HG03064 (cell line): ENCODE measurements at regions not wholly inside any gene's neighbourhood (a gene's known extent, or its start where the extent isn't known, plus 50 kb on each side); places are given as distances from the start of the nearest gene placed in this dataset.
"Not testable (repeated sequence)": the region's sequence is repeated elsewhere in the genome, so short reads cannot be mapped to it uniquely, and the experiment has no call there.

Experiments used
- ATAC-seq: cut with Tn5 transposase; IDR thresholded peaks from one replicate; pipeline ENCODE4 v1.9.1; 2021; ENCODE audit warnings: low read depth; ENCODE audit not compliant: unreplicated experiment

DNA sequence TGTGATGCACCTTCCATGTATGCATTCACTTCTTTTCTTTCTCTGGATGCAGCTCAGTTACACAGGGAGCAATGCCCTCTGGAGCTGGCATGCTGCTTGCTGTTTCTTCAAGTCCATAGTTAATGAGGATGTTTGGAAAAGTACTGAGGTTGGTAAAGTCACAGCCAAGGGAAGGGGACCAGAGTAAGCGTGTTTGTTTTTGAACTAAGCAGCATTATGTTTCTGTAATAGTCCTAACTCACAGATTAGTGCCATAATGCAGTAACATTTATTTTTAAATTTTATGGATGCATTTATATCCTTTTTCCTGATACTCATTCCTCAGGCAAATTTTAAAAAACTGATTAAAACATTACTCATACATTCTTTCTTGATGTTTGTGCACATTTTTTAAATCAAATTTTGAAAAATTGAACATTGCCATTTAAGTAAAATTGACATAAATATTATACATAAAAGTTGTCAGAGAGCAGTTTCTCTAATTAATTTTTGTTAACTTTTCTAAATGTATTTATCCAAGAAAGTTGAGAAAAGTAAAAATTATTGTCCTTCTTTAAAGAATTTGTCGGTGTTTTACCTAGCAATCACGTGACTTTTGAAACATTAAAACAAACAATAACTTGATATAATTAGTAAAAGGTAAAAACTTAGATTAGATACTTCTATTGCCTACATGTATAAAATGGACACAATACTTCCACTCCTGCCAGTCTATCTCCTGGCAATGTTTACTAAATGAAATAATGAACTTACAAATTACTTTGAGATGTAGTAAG lies 659.6 kb upstream of the ANKRD30A start:
- ATAC-seq, result no peak

DNA sequence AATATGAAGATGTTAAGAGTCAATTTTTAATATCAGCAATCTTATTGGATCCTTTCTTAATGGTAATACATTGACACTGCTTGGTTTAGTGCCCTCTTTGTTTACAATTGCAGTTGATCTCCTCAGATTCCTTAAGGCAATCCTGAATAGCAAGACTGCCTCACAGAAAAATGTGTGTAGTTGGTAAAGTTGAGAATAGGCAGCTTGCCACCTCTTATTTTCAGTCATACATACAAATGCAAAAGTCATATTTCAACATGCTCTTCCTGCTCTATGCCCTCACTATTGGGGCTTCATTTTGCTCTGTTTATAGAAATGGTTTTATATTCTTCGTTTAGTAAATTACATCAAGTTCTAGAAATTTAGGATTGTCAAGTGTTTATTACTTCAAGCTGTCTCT lies 661.1 kb upstream of the ANKRD30A start:
- no peak for ATAC-seq

DNA sequence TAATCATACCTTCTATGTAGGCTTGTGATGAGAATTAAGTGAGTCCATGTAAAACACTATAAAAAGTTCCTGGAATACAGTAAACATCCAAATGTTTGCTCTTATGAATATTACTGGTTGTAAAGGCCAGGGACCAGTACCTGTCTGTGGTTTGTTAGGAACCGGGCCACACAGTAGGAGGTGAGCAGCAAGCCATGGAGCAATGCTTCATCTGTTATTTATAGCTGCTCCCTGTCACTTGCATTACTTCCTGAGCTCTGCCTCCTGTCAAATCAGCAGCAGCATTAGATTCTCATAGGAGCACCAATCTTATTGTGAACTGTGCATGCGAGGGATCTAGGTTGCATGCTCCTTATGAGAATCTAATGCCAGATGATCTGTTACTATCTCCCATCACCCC lies 662.0 kb upstream of the ANKRD30A start:
- ATAC-seq, result no peak

DNA sequence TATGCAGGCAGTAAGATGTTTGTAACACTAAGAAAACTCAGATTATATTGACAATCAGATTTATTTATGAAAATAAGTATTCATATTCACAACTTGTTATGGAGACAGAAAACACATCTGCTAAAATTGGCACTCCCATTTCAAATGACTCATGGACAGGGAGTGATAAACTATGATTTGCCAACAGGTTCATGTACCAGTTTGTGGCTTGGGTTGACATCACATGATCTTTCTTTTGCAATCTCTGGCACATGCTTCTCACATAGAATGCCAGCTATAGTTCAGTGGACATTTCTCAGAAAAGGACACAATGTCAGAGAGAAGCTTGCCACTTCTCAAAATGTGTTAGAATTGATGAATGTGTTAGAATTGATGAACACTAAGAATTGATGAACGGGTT lies 663.2 kb upstream of the ANKRD30A start:
- no peak for ATAC-seq

DNA sequence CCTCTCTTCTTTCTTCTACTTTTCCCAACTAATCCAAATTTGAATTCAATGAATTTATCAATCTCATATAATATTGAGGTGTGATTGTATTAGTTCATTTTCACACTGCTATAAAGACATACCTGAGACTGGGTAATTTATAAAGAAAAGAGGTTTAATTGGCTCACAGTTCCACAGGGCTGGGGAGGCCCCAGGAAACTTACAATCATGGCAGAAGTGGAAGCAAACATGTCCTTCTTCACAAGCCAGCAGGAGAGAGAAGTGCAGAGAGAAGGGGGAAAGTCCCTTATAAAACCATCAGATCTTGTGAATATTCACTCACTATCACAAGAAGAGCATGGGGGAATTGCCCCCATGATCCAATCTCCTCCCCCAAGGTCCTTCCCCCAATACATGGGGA lies 667.0 kb upstream of the ANKRD30A start:
- ATAC-seq, result not testable (repeated sequence)

DNA sequence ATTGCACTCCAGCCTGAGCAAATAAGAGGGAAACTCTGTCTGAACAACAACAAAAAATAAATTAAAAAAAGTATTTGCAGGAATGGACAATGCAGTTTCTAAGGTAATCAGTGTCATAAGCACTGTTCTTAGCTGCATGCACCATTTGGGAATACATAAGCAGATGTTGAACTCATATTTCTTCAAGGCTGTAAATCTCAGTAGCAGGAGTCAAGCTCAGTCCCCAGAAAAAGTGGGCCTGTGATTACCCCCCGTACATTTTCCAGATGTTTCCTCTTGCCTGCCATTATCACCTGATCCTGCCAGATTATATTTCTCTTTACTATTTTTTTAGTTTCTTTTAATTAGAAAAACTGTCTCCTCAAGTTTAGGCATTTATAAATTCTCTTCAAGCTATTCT lies 667.6 kb upstream of the ANKRD30A start:
- ATAC-seq, result no peak

DNA sequence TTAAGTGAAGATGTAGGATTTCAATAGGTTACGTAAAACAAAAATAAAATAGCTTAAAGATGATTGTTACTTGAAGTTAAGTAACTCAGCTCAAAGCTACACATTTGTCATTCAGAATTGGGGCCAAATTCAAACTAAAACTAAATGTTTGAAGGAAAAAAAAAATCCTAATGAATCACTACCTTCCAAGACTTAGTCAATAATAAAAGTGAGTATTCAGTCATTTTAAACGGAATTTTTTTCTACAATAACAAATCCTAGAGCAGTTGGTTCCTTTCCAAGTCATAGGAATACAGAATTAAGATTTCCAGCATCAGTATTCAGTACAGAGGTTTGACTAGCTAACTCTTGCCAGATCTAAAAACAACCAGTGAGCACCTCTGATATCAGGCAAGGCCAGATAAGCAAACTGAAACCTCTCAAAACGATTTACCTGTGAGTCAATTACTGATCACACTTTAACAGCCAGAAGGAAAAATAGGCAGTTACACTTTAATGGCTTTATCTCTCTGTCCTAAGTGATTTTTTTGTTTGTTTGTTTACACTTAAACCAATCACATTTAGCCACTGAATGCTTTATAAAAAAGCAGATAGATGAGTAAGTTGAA lies 669.8 kb upstream of the ANKRD30A start:
- no peak for ATAC-seq

DNA sequence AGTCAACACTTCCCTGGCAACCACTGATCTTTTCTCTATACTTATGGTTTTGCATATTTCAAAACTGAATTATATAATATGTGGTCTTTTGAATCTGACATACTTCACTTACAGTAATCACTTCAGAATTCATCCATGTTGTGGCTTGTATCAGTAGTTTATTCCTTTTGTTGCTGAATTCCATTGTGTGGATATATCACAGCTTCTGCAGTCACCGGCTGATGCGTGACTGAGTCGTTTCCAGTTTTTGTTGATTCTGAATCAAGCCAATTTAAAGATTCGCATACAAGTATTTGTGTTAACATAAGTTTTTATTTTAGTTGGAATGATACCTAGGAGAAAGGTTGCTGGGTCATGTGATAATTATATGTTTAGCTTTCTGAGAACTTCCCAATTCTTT lies 672.5 kb upstream of the ANKRD30A start:
- no peak for ATAC-seq

DNA sequence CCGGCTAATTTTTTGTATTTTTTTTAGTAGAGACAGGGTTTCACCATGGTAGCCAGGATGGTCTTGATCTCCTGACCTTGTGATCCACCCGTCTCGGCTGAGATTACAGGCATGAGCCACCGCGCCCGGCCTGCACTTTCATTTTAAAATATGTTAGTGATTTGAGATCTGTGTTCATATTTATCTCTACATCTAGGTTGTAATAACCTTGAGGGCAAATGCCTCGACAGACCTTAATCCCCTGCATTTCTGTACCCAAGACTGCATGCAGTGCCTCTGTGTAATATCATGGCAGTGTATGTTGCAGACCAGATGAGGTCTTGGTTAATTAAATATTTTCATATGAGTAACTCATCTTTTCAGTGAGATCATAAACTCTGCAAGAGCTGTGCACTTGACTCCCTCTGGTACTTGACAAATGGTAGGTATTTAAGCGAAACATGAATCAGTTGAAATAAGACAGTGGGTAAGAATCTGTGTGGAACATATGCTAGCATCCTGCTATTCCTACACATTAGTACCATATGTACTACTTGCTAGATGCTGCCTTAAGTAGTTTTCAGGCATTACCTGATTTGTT lies 673.9 kb upstream of the ANKRD30A start:
- ATAC-seq, result no peak

DNA sequence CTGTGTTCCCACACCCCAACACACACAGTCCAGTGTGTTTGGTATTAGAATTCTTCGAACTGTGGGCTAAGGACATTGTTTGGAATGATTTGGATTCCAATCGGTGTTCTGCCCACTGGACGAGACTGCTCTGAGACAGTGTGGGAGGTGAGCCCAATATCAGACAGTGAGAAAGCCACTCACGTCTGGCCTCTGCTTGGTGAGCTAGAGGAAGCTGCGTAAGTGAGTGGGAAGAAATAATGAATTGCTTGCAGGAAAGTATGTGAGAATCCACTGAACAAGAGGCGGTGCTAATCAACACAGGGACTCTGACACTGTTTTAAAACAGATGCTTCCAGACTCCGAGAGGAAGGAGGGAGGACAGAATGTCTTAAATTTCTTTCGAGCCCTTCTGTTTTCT lies 675.0 kb upstream of the ANKRD30A start:
- no peak for ATAC-seq

DNA sequence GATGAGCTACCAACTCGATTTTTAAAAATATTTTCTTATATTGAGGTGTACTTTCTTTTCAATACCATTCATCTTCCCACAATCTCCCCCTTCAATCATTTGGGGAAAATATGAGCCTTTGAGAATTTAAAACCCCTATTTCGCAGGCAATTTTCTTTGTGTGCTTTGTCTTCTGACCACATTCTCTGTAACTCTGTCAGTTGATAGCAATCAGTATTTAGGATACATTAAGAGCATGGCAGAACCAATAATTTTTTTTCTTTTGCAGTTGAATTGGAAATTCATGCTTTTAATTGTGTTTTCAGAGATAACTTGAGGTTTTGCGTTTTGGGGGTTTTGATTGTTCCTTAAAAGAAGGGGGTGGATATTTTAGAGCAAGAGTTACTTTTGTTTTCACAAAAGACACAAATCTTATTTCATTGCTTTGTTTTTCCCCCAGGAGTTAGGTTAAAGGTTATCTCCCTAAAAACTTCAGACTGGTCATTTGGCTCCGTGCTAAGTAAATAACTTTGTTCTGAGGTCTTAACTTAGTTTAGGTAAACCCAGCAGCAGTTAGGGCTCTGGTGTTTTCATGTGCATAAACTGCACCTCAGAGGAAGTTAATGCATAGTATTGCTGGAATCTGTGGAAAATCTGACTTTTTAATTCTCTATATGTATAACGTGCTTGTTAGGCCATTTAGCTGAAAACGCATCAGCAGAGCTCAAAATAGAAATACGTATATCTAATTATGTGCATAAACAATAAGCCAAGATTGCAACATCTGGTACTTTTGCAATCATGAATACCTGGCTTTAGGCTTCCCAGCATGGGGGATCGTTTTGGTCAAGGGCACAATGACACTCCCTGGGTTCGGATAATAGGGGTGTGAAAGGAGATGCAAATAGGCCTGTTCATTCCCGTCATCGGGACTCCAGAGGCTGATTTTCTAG lies 676.4 kb upstream of the ANKRD30A start:
- ATAC-seq, result no peak

DNA sequence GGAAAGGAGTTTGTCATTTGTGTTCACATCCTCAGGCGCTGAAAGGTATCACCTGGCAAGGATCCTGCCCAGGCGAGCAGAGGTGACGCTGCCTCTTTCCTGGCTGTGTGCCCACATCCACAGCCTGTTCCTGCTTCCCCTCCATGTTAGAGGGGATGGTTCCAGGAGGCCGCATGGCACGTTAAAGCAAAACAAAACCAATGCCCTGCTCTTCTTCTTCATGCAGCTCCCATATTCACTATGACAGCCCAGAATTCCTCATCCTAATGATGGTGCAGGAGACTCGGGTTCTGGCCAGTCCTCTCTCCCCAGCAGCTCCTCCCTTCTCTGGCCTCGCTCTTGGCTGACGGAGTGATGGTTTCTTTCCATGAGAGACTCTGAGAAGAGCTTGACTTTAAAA lies 678.5 kb upstream of the ANKRD30A start:
- ATAC-seq, result no peak

DNA sequence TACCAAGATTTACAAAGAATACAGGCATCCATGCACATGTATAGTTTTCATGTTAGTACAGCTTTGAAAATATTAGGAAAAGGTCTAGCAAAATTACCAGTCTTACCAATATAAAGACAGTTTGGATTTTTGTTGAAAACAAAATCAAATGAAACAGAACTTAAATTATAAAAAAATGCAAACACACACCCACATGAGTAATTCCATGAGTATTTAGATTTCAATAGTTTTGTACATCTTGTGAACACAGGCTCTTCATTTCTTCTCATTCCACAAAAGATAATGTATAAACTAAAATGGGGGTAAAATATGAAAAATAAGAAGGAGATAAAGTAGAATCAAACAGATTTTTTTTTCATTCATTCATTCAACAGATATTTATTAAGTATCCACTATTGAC lies 682.2 kb upstream of the ANKRD30A start:
- ATAC-seq, result no peak

DNA sequence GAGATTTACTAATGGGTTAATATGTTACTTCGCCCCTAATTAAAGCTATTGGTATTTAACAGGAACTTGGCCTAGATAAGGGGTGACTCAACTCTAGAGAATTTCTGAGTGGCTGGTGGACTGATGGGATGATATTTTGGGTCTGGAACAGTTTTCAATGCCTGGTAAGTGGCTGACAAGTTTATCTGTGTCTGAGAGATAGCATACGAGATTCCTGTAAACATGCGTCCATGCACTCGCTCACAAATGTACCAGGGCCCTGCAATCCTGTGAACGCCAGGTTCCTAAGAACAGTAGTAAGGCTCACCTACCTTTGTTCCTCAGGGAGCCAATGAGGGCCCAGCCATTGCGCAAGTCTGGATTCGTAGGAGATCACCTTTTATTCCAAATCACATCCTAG lies 683.8 kb upstream of the ANKRD30A start:
- no peak for ATAC-seq

DNA sequence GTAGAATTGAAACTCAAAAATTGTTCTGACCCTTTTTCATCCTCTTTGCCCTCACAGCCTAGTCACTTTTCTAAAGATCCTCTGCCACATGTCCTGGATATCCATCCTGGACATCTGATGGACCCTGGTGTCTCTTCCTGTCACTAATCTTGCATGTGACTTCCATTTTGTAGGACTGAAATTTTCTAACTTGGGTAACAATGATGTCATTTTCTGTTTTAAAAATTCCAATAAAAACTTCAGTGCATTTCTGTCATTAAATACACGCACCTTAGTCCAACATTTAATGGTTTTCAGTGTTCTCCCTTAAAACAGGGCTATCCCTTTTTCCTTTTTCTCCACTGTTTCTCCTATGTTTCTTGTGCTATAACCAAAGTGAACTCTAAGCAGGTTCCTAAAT lies 684.9 kb upstream of the ANKRD30A start:
- ATAC-seq, result no peak

DNA sequence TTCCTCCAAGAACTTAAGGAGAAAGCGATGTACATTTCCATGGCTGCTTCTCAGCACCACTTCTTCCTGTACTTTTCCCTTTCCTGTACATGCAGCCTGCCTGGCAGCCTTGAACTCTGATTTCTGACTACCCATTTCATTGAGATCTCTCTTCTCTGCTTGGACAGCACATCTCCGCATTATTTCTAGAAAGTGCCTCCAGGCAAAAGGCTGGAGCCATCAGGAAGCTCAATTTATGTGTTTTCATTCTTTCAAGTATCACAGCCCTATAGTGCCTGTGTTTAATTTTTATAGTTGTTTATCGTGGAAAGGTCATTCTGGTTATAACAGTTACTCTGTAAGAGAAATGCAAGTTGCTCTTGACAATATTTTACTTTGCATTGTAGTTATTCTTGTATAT lies 688.0 kb upstream of the ANKRD30A start:
- no peak for ATAC-seq

DNA sequence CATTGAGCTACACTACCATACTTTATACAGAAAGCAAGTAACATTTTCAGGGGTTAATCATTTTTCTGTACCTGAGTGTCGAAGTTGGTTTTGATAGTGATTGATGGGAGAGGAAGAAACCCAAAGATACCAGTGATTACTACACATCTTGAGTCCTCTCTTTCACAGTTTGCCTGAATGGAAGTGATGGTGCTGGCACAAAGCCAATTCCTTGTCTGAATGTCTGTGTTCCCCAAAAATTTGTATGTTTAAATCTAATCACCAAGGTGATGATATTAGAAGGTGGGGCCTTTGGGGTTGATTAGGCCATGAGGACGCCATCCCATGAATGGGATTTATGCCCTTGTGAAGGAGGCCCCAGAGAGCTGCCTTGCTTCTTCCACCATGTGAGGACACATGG lies 696.9 kb upstream of the ANKRD30A start:
- no peak for ATAC-seq

DNA sequence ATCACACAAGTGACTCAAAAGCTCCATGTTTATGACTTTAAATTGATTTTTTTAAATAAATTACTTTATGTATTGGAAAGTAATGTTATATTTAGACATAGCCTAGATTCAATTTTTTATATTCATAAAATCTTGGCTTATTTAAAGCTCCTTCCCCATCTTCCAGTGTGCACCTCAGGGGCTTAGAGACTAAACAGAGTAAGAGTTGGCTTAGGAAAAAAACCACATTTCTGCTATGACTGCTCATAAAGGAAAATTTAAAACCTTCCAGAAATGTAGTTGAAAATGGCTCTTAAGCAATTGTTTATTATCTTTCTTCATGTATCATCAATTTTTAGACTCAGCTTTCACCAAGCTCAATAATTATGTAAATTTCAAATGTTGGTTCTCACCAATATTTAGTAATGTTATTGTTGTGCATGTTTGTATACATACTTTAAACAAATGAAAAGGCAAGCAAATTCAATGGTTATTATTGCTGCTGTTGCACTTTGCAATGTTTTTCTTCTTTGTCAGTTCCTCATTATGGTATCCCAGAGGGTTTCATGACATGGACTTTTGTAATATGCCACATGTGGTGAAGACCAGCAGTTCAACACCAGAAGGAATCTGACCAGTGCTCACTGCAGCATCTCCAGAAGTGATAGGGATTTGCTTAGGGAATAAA lies 700.1 kb upstream of the ANKRD30A start:
- ATAC-seq, result no peak

DNA sequence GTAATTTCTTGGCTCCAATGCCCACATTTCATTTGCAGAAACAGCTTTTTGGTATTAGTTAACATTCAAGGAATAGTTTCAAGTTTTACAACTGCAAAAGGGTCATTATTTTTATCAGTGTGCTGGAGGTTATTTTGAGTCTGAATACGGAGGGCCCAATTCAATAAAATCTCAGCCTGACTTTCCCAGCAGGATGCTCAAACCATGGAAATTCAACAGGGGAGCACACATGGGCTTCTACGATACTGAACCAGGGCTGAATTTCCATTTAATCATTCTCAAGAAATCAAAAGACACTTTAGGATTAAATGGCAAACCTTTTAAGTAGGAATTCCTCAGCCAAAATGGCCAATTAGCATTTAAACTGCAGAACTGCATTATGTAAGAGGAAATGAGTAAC lies 700.9 kb upstream of the ANKRD30A start:
- no peak for ATAC-seq

DNA sequence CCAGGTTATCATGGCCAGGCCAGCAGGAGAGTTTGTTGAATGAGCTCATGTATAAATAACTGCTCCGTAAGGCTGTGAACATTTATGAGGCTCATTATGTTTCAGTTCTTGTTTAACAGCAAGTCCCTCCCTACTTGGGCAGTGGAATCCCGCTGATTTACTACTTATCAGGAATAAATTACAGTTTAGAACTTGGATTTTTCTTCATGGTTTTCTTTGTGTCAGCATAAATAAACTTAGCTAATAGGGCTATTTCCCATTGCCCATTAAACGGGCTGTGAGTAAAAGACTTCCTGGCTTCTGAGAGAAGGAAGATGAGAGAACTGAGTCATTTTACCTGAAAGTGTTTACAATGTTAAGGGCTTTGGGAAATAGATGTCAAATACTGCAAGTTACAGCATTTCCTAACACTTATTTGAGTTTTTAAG lies 701.6 kb upstream of the ANKRD30A start:
- ATAC-seq, result no peak

DNA sequence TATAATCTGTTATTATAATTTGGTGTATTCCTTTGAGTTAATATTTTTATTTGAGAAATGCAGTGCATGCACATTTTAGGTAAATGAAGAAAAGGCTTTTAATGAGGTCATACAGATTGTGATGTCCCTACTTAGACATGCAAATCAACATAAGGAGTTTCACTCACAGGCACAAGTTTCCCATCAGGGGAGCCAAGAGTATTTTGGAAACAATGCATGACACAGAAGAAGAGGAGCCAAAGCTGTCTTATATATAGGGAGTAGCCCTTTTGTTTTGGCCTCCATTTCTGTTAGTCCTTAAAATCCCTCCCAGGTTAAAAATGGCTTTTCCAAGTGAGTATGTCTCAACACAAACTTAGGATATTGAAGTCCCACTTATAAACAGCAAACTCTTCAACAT lies 703.4 kb upstream of the ANKRD30A start:
- no peak for ATAC-seq
